Fibroblast of gingiva (primary cell): ENCODE measurements at regions not wholly inside any gene's neighbourhood (a gene's known extent, or its start where the extent isn't known, plus 50 kb on each side); places are given as distances from the start of the nearest gene placed in this dataset.
"Not testable (repeated sequence)": the region's sequence is repeated elsewhere in the genome, so short reads cannot be mapped to it uniquely, and the experiment has no call there.

Source experiments
- DNase-seq: peaks from one replicate; pipeline ENCODE4 v3.0.0-alpha.2; 2011; ENCODE audit warnings: low read depth

GRCh38 chr11:103731670-103732069, 304.8 kb upstream of the DDI1 start:
- peak; percentile 23 for DNase-seq

GRCh38 chr11:103733889-103734288, 302.6 kb upstream of the DDI1 start:
- no peak for DNase-seq

- DNase-seq: no peak
These were observed 300.9 kb upstream of the DDI1 start for GRCh38 chr11:103735497-103736032.

- DNase-seq: no peak
These were observed 300.0 kb upstream of the DDI1 start for GRCh38 chr11:103736315-103737036.

- no peak for DNase-seq
These were observed 299.3 kb upstream of the DDI1 start for GRCh38 chr11:103737037-103737622.

- DNase-seq: no peak
These were observed 298.7 kb upstream of the DDI1 start for GRCh38 chr11:103737747-103738146.

- DNase-seq: not testable (repeated sequence)
These were observed 297.2 kb upstream of the DDI1 start for GRCh38 chr11:103739074-103739796.

GRCh38 chr11:103744496-103745153, 291.8 kb upstream of the DDI1 start:
- no peak for DNase-seq

- no peak for DNase-seq
These were observed 287.3 kb upstream of the DDI1 start for GRCh38 chr11:103749158-103749557.

- no peak for DNase-seq
These were observed 267.6 kb upstream of the DDI1 start for GRCh38 chr11:103768816-103769215.

GRCh38 chr11:103773059-103773458, 263.4 kb upstream of the DDI1 start:
- DNase-seq: peak; percentile 95

- no peak for DNase-seq
These were observed 262.9 kb upstream of the DDI1 start for GRCh38 chr11:103773537-103773936.

- DNase-seq: no peak
These were observed 257.4 kb upstream of the DDI1 start for GRCh38 chr11:103779054-103779453.

GRCh38 chr11:103789952-103790351, 246.5 kb upstream of the DDI1 start:
- DNase-seq: peak; percentile 21

- DNase-seq: peak; percentile 41
These were observed 243.4 kb upstream of the DDI1 start for GRCh38 chr11:103792981-103793468.

- DNase-seq: peak; percentile 54
These were observed 242.2 kb upstream of the DDI1 start for GRCh38 chr11:103794262-103794661.

GRCh38 chr11:103798026-103798425, 238.4 kb upstream of the DDI1 start:
- peak; percentile 86 for DNase-seq

GRCh38 chr11:103798446-103798845, 238.0 kb upstream of the DDI1 start:
- DNase-seq: no peak

GRCh38 chr11:103800406-103801114, 235.9 kb upstream of the DDI1 start:
- no peak for DNase-seq

- no peak for DNase-seq
These were observed 233.4 kb upstream of the DDI1 start for GRCh38 chr11:103803062-103803461.

- DNase-seq: no peak
These were observed 230.8 kb upstream of the DDI1 start for GRCh38 chr11:103805688-103806009.
